ENCODE measurements at regions not wholly inside any gene's neighbourhood (a gene's known extent, or its start where the extent isn't known, plus 50 kb on each side); places are given as distances from the start of the nearest gene placed in this dataset.

- TF ChIP-seq CTCF (IDR thresholded peaks at IDR 0.05) (no peak), POLR2A (IDR thresholded peaks at IDR 0.05) (no peak), EP300 (IDR thresholded peaks at IDR 0.05) (no peak), POLR2AphosphoS5 (IDR thresholded peaks at IDR 0.05) (no peak)
Measured at GRCh38 chr2:15790326-15790725, 150.0 kb upstream of the MYCN start.
